Epidermal melanocyte (primary cell): ENCODE measurements at regions not wholly inside any gene's neighbourhood (a gene's known extent, or its start where the extent isn't known, plus 50 kb on each side); places are given as distances from the start of the nearest gene placed in this dataset.
"Not testable (repeated sequence)": the region's sequence is repeated elsewhere in the genome, so short reads cannot be mapped to it uniquely, and the experiment has no call there.

Source experiments
- DNase-seq: peaks from one replicate; pipeline ENCODE4 v3.0.0; 2011; ENCODE audit warnings: low spot score; ENCODE audit not compliant: insufficient read length

DNA sequence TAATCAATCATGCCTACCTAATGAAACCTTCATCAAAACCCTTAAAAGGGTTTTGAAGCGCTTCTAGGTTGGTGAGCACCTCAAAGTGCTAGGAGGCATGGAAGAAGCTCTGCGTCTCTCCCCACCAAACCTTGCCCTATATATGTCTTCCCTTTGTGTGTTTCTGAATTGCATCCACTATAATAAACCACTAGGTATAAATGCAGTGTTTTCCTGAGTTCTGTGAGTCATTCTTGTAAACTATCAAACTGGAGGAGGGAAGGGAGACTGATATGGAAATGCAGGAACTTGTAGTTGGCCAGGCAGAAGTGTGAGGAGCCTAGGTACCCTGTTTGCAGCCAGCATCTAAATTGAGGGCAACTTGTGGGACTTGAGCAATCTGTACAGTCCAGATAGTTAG is 698.8 kb downstream of the DOK5 start:
- DNase-seq = no peak

DNA sequence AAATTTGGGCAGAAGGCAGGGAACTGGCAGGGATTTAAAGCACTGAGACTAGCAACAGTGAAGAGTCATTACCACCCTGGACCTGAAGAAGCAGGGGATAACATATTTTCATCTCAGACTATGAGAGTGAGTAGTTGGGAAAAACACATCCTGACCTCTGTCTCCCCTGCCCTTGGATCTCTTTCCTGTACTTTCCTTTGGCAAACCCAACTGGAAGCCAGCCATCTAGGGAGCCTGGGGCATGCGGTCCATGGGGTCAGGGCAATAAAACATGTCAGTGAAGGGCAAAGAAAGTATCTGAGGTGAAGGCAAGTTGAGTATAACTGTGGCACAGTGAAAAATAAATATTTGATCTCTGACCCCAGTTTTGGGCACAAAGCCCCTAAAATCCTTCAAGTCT is 698.2 kb downstream of the DOK5 start:
- no peak for DNase-seq

DNA sequence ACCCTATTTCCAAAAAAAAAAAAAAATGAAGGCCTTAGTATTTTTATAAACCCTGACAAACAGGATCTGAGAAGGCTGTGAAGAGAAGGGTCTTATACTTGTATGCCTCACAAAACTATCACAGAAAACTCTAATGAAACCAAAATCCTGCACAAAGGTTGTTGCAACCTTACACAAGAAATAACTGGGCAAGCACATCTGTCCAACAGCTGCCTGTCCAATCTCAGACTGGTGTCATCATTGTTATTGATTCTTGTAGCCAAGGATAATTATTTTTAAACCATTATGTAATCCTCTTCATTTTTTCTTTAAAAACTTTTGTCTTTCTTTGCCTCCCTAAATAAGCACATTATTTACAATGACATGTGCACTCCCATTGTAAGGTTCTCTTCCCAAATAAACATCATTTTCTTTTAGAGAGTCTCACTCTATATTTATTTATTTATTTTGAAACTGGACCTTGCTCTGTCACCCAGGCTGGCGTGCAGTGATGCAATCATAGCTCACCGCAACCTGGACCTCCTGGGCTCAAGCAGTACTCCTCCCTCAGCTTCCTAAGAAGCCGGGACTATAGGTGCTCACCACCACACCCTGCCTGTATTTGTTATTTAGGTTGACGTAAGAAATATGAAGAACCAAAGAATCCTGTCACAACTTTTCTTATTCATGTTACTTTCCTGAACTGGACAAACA is 697.1 kb downstream of the DOK5 start:
- DNase-seq = no peak

DNA sequence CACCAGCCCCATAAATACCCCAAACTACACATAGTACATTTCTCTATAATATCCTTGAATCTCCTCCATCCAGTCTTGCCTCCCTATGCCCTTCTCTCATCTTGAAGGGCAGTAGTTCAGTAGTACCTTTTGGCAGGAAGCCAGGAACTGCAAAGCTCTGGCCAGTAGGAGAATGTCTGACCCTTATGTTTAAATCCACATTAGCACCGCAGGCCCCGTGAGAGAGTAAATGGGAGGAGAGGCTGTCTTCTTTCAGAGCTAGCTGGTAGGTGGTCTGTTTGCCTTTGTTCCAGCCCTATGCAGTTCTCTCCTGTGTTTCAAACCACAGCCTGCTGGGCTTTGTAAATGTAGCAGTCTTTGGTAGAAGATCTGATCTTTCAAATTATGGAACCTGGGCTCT is 690.7 kb downstream of the DOK5 start:
- DNase-seq = no peak

DNA sequence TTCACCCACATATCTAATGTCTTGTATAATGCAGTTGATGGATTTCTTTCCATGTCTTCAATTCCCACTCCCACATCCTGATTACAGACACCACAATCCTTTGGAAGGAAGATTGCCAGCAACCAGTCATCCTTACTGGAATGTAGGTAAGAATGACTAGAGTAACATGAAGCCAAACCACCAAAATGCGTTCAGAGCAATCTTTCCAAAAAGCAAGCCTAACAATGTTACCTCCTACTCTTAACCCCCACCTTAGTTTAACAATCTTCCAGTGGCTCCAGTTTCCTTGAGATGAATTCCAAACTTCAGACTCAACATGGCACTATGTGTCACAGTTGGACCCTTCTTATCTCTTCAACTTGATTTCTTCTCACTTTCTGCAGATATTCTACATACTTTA is 685.6 kb downstream of the DOK5 start:
- no peak for DNase-seq

DNA sequence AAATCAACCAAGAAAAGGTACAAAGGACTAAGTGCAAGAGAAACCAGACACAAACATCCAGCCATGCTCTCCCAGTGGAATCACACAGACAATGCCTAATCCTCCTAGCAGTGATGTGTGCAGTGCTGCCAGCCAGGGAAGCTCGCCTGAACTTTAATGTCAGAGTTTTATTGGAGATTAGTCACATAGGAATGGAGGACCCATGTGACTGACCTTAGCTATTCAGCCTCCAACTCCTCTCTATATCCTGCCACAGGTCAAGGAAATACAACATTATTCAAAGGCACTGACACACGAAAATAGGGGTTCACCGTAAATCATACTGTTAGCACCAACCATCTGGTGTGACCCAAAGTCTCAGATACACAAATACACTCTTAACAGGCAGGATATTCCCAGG is 684.6 kb downstream of the DOK5 start:
- no peak for DNase-seq

DNA sequence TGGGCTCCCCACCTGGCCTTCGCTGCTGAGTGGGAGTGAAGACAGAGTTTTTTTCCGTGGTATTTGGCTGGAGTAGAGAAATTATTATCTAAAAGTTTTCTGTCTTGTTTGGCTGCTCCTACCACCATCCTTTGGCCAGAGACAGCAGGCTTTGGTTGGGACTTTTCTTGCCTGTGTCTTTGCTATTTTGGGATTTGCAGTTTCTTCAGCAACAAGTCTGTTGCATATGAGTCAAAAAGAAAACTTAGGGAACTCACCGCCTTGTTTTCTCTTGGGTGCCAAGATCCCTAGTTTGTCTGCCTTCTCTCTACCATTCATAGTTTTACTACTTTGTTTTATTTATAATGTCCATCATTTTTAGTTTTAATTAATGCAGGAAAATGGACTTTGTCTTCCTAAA is 683.8 kb downstream of the DOK5 start:
- DNase-seq = no peak

DNA sequence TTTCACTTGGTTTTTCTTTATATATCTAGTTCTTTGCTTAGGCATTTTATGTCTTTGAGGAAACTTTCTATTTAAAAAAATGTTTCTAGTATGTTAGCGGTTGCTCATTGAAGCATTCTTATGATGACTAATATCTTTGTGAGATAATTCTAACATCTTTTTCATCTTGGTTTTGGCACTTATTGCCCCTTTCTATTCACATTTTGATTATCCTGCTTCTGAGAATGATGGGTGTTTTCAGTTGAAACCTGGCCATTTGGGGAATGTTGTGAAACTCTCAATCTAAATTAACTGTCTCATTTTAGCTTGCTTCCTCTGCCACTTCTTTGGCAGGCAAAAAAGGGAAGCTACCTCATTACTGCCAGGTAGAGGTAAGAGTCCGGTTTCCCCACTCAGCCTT is 683.1 kb downstream of the DOK5 start:
- no peak for DNase-seq

DNA sequence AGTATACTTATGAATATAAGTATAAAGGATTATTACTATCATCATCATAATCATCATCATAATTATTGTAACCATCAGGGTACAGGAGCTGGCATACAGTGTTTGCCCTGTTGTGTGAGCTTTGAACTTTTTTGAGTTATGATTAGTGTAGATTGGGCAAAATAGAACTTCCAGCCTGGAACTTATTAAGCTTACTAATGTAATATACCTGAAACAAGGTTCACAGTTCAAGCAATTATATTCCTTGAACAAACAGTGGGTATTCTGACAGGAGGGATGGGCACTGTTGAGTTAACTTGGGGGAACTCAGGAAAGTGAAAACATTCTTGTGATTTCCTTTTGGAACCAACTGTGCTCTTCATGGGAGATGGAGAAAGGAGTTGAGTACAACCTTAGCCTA is 680.0 kb downstream of the DOK5 start:
- DNase-seq = no peak

DNA sequence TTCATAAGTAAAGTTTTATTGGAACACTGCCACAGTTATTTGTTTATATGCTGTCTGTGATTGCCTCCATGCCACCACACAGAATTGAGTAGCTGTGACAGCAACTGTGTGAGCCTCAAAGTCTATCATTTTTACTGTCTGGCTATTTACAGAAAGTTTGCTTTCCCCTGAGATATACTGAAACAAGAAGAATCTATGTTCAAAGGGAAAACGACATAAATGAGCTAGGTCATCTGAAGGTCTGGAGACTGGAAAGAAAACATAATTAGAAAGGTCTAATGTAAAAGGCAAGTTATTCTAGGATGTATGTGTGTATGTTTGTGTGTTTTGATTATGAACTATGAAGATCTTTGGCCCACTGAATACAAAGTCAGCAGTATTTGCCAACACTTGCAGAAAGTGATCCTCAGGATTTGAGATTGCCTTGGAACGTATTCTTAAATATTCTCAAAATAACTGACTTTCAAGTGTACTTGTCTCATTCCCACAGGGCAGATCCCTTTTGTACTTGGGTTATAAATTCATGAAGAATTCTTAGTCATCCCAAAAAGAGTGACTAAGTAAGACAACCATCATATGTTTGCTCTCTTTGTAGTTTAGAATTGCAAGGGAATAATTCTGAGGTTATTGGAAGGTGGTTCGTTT is 677.7 kb downstream of the DOK5 start:
- no peak for DNase-seq

DNA sequence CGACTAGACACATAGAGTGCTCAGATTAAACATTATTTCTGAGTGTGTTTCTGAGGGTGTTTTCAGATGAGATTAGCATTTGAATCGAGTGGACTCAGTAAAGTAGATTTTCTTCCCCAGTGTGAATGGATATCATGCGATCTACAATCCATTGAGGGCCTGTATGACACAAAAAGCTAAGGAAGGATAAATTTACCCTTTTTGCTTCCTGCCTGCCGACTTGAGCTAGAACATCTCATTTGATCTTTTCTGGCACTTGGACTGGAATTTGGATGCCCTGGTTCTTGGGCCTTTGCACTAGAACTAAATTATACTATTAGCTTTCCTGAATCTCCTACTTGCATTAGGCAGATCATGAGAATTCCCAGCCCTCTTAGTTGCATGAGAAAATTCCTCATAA is 675.8 kb downstream of the DOK5 start:
- no peak for DNase-seq

DNA sequence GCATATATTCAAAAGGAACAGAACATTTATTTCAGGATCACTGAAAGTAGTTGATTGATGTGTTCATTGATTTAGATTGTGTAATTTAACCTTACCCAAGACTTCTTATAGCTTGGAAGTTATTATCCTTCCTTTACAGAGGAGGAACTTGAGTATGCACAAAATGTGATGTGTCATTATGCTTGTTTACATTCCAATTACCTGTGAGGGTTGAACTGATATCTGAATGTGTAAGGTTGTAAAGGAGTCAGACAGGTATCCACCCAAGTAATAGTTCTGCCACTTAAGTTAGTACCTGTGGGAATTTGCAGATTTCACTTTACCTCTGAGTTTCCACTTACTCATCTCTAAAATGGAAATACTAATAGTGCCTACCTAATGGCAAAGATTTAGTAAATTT is 668.2 kb downstream of the DOK5 start:
- no peak for DNase-seq

DNA sequence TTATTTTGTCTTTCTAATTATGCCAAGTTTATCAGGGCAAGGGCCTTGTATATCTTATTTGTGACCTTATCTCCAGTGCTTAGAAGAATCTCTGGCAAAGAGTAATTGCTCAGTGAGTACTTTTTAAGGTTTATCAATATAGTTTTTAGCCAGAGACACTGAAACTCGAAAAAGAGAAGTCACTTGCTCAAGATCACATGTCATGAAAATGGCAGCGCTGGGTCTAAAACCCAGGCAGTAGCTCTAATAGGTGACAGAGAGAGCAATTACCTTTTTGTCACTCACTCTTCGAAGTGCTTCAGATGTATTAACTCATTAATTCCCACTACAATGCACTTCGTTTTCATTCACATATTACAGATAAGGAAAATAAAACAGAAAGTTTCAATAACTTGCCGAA is 667.5 kb downstream of the DOK5 start:
- no peak for DNase-seq

DNA sequence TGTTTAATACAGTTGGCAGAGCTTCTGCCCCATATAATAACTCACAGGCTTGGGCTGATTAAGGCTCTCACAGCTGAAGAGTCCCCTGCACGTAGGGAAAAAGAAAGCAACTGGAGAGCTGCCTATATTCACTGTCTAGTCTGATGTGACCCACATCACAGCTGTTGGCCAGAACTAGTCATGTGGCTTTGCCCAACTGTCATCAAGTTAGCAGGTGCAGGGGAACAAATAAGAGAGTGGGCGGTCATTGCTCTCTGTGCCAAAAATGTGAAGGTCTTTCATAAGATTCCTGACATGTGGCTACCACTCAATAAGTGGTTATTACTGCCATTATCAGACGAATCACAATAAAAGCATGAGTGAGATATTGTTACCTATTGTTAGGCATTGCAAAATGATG is 665.2 kb downstream of the DOK5 start:
- DNase-seq = no peak

DNA sequence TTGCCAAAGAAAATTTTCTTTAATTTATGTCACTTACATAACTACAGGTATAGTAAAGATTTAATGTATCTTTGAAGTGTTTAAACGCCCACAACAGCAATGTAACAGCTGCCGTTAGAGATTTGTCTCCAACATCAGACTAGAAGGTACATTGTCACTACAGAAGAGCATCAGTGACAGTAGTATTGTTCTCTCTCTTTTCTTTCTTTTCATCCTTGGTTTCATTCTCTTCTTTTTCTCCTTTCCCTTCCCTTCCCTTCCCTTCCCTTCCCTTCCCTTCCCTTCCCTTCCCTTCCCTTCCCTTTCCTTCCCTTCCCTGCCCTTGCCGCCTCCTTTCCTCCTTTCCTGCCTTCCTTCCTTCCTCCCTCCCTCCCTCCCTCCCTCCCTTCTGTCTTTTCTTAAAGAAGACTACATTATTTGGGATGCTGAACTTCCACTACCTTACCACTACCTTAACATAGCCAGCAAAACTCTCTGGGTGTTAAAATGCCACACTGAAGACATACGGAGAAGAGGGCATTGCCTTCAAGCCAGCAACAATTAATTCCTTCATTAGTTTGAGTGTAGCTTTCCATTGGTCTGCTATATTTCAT is 663.9 kb downstream of the DOK5 start:
- no peak for DNase-seq

DNA sequence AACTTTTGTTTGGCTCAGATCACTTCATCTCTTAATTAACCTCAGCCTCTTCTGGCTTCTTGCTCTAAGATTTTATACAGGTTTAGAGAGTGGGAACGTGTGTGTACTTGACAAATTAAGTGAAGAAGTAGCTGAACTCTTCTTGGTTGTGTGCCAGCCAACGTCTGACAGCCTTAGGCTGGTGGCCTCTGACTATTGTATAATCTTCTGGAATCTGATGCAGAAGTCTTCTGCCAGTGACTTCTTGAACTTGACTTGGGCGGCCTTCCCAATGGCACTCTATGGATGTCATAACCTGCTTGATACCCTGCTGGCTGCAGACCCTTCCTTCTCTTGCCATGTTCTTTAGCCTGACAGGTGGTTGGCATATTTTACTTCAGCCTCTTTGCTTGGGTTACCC is 660.5 kb downstream of the DOK5 start:
- DNase-seq = no peak

DNA sequence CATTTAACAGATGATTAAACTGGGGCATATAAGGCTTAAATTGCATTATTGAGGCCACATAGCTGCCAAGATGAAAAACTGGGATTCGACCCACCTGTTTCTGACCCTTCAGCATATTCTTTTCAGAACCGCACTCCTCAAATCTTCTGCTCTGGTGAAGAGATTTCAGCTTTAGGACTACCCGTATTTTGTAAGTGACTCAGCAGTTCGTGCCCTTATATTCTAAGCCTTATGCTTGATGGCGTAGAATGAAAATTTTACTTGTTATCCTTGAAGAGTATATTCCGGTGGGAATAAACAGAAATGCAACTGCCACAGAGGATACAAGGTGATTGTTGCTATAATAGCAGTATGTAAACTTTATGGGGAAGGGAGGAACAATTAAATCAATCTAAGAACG is 657.1 kb downstream of the DOK5 start:
- DNase-seq = no peak

DNA sequence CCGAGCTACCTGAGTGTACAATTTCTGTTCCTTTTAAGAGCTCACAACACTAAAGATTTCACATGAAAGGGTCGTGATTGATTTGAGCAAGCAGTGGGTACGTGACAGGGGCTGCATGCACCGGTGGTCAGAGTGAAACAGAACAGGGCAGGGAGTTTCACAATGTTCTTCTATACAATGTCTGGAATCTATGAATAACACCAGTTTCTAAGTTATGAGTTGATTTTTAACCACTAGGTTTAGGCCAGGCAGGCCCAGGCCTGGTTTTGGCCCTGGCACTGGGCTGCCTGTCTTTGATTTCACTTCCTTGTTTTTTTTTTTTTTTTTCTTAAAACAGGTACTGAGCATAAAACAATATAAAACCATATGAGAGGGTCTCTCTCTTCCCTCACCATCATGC is 642.2 kb downstream of the DOK5 start:
- DNase-seq = not testable (repeated sequence)

DNA sequence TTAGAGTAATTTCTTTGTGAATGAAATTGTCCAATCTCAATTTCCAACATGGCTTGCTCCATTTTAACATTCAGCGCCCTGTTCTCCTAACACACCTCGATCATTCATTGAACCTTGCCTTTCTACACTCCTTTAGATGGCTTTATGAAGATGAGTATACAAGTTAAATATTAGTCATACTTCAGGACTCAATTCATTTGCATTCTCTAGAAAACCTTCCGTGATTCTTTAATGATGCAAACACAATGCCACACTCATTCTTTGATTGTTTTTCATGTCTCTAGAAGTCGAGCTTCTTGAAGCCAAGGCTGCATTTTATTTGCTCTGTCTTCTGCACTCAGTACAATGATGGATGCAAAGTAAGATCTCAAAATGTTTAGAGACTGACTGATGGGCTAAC is 641.2 kb downstream of the DOK5 start:
- no peak for DNase-seq

DNA sequence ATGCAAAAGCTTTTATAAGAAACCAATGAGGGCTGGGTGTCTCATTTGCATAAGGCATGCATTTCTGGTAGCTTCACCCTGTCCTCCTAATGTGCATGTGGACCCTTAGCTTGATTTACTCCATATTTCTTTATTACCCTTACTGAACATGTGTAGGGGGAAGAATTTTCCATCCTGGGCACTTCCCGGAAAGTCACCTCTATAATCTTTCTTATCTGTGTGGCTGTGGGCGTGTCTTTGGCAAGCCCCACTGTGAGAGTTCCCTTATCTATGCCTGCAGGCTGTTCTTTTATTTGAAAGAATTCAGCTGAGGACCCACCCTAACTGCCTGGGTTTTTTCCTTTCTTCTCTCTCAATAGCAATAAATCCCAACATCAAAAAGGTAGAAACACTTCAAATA is 627.8 kb downstream of the DOK5 start:
- no peak for DNase-seq

DNA sequence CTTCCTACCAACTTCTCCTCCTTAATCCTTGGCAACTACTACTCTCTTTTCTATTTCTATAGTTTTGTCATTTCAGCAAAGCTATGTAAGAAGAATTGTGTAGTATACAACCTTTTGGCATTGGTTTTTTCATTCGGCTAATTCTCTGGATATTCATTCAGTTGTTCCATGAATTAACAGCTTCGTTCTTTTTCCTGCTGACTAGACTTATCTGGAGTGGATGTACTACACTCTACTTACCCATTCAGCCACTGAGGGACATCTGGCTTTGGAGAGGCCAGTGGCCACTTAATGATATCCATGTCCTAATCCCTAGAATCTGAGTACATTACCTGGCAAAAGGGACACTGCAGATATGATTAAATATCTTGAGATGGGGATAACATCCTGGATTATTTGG is 623.9 kb downstream of the DOK5 start:
- no peak for DNase-seq

DNA sequence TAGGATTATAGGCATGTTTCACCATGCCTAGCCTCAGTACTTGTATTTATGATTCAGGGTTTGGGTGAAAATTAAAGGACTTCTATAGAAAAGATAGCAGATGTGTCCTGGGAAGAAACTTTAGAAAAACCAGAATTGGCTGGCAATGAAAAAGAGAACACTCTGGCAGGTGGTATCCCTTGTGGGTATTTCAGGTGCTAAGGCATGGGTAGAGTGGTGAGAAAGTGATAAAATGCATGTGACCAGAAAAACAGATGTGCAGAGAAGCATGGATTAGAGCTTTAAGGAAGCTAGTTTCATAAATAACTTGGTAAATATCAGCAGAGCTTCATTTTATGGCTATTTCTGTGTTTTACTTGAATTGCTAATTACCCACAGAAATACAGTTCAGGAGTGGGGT is 622.2 kb downstream of the DOK5 start:
- DNase-seq = no peak

DNA sequence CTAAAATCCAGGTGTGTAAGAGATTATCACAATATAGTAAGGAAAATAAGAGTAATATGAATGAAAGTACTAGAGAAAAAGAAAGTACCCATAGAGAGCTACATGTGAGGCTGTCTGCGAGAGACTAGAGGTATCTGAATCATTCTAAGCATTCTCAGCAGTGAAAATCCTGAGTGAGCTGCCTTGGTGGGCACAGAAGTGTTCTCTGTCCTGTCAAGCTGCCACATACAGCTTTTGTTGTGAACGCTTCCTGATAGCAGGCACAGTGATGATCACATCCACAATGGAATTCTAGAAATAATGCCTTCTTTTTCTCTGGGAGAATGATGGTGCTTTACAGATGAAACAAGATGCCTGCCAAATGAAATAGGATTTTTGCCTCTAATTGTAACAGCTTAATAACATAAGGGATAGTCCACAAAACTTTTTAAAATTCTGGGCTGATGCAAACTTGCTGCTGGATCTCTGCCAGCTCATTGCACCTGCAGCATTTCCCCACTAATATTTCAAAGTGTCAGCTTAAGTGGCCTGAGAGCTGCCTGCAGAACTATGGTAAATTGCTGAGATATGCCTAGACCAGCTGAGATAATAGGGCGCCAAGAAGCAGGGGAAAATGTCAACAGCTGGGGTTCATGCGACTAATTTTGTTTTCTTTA is 620.5 kb downstream of the DOK5 start:
- DNase-seq = no peak
